ENCODE measurements at regions not wholly inside any gene's neighbourhood (a gene's known extent, or its start where the extent isn't known, plus 50 kb on each side); places are given as distances from the start of the nearest gene placed in this dataset.

- Histone ChIP-seq H3K36me3 (ENCODE audit: control insufficient read depth in 2 of 2, insufficient read depth in 2 of 2, low read length in 1 of 2) (no peaks in the 10 kb centered on the region), H3K9me3 (ENCODE audit: control insufficient read depth in 2 of 2, insufficient read depth in 1 of 2, low read length in 1 of 2) (no peaks in the 10 kb centered on the region), H3K27me3 (ENCODE audit: control insufficient read depth in 2 of 2, insufficient read depth in 1 of 2, low read length in 1 of 2) (no peaks in the 10 kb centered on the region), H3K4me1 (ENCODE audit: control insufficient read depth in 2 of 2, insufficient read depth in 2 of 2, low read length in 2 of 2) (no peaks in the 10 kb centered on the region), H3K4me3 (ENCODE audit: low read length in 2 of 2) (no peak overlapping the region), H3K27ac (ENCODE audit: low read depth in 1 of 2, low read length in 1 of 2) (no peak overlapping the region)
- DNase-seq (ENCODE audit: low read depth in 6 of 9, low spot score in 9 of 9): no peak
Measured at GRCh38 chr9:14014744-14015143, 299.2 kb downstream of the NFIB start.

- no peak overlapping the region for H3K4me3 ChIP-seq (ENCODE audit: low read length in 2 of 2)
- H3K27ac ChIP-seq (ENCODE audit: low read depth in 1 of 2, low read length in 1 of 2): no peak overlapping the region
- no peaks in the 10 kb centered on the region for H3K27me3 ChIP-seq (ENCODE audit: control insufficient read depth in 2 of 2, insufficient read depth in 1 of 2, low read length in 1 of 2)
- no peaks in the 10 kb centered on the region for H3K9me3 ChIP-seq (ENCODE audit: control insufficient read depth in 2 of 2, insufficient read depth in 1 of 2, low read length in 1 of 2)
- H3K4me1 ChIP-seq (ENCODE audit: control insufficient read depth in 2 of 2, insufficient read depth in 2 of 2, low read length in 2 of 2): no peaks in the 10 kb centered on the region
- H3K36me3 ChIP-seq (ENCODE audit: control insufficient read depth in 2 of 2, insufficient read depth in 2 of 2, low read length in 1 of 2): no peaks in the 10 kb centered on the region
- DNase-seq (ENCODE audit: low read depth in 6 of 9, low spot score in 9 of 9): no peak
Measured at GRCh38 chr9:14014218-14014617, 299.7 kb downstream of the NFIB start.

GRCh38 chr9:14011799-14012560 lies 302.0 kb downstream of the NFIB start:
- DNase-seq (ENCODE audit: low read depth in 6 of 9, low spot score in 9 of 9): no peak
- Histone ChIP-seq H3K27me3 (ENCODE audit: control insufficient read depth in 2 of 2, insufficient read depth in 1 of 2, low read length in 1 of 2) (no peaks in the 10 kb centered on the region), H3K4me1 (ENCODE audit: control insufficient read depth in 2 of 2, insufficient read depth in 2 of 2, low read length in 2 of 2) (no peaks in the 10 kb centered on the region), H3K9me3 (ENCODE audit: control insufficient read depth in 2 of 2, insufficient read depth in 1 of 2, low read length in 1 of 2) (no peaks in the 10 kb centered on the region), H3K36me3 (ENCODE audit: control insufficient read depth in 2 of 2, insufficient read depth in 2 of 2, low read length in 1 of 2) (no peaks in the 10 kb centered on the region), H3K27ac (ENCODE audit: low read depth in 1 of 2, low read length in 1 of 2) (no peak overlapping the region), H3K4me3 (ENCODE audit: low read length in 2 of 2) (no peak overlapping the region)
- 85% methylated on average over 3 of the region's 3 CpGs for WGBS

GRCh38 chr9:14007190-14007769 lies 306.7 kb downstream of the NFIB start:
- H3K9me3 ChIP-seq (ENCODE audit: control insufficient read depth in 2 of 2, insufficient read depth in 1 of 2, low read length in 1 of 2): no peaks in the 10 kb centered on the region
- no peak for DNase-seq (ENCODE audit: low read depth in 6 of 9, low spot score in 9 of 9)
- 85% methylated on average over 19 of the region's 19 CpGs for WGBS

GRCh38 chr9:14006386-14007187 lies 307.4 kb downstream of the NFIB start:
- 82% methylated on average over 10 of the region's 10 CpGs for WGBS
- no peak overlapping the region for H3K4me3 ChIP-seq (ENCODE audit: low read length in 2 of 2)
- no peaks in the 10 kb centered on the region for H3K4me1 ChIP-seq (ENCODE audit: control insufficient read depth in 2 of 2, insufficient read depth in 2 of 2, low read length in 2 of 2)
- no peaks in the 10 kb centered on the region for H3K36me3 ChIP-seq (ENCODE audit: control insufficient read depth in 2 of 2, insufficient read depth in 2 of 2, low read length in 1 of 2)
- H3K27me3 ChIP-seq (ENCODE audit: control insufficient read depth in 2 of 2, insufficient read depth in 1 of 2, low read length in 1 of 2): no peaks in the 10 kb centered on the region
- no peak overlapping the region for H3K27ac ChIP-seq (ENCODE audit: low read depth in 1 of 2, low read length in 1 of 2)
- DNase-seq (ENCODE audit: low read depth in 6 of 9, low spot score in 9 of 9): no peak
- no peaks in the 10 kb centered on the region for H3K9me3 ChIP-seq (ENCODE audit: control insufficient read depth in 2 of 2, insufficient read depth in 1 of 2, low read length in 1 of 2)

More at GRCh38 chr9:14007190-14007769, 306.7 kb downstream of the NFIB start:
- Histone ChIP-seq H3K4me1 (ENCODE audit: control insufficient read depth in 2 of 2, insufficient read depth in 2 of 2, low read length in 2 of 2) (no peaks in the 10 kb centered on the region), H3K4me3 (ENCODE audit: low read length in 2 of 2) (no peak overlapping the region), H3K27me3 (ENCODE audit: control insufficient read depth in 2 of 2, insufficient read depth in 1 of 2, low read length in 1 of 2) (no peaks in the 10 kb centered on the region), H3K36me3 (ENCODE audit: control insufficient read depth in 2 of 2, insufficient read depth in 2 of 2, low read length in 1 of 2) (no peaks in the 10 kb centered on the region), H3K27ac (ENCODE audit: low read depth in 1 of 2, low read length in 1 of 2) (no peak overlapping the region)

GRCh38 chr9:14004110-14004509 lies 309.8 kb downstream of the NFIB start:
- 95% methylated on average over 1 of the region's 1 CpG for WGBS

GRCh38 chr9:13994240-13994639 lies 319.7 kb downstream of the NFIB start:
- WGBS: 93% methylated on average over 3 of the region's 3 CpGs
- H3K4me3 ChIP-seq (ENCODE audit: low read length in 2 of 2): no peak overlapping the region
- H3K27me3 ChIP-seq (ENCODE audit: control insufficient read depth in 2 of 2, insufficient read depth in 1 of 2, low read length in 1 of 2): no peaks in the 10 kb centered on the region
- H3K4me1 ChIP-seq (ENCODE audit: control insufficient read depth in 2 of 2, insufficient read depth in 2 of 2, low read length in 2 of 2): no peaks in the 10 kb centered on the region
- no peak for DNase-seq (ENCODE audit: low read depth in 6 of 9, low spot score in 9 of 9)
- H3K9me3 ChIP-seq (ENCODE audit: control insufficient read depth in 2 of 2, insufficient read depth in 1 of 2, low read length in 1 of 2): no peaks in the 10 kb centered on the region
- no peaks in the 10 kb centered on the region for H3K36me3 ChIP-seq (ENCODE audit: control insufficient read depth in 2 of 2, insufficient read depth in 2 of 2, low read length in 1 of 2)
- no peak overlapping the region for H3K27ac ChIP-seq (ENCODE audit: low read depth in 1 of 2, low read length in 1 of 2)

More at GRCh38 chr9:14004110-14004509, 309.8 kb downstream of the NFIB start:
- H3K27me3 ChIP-seq (ENCODE audit: control insufficient read depth in 2 of 2, insufficient read depth in 1 of 2, low read length in 1 of 2): no peaks in the 10 kb centered on the region
- DNase-seq (ENCODE audit: low read depth in 6 of 9, low spot score in 9 of 9): no peak
- no peak overlapping the region for H3K27ac ChIP-seq (ENCODE audit: low read depth in 1 of 2, low read length in 1 of 2)
- no peaks in the 10 kb centered on the region for H3K4me1 ChIP-seq (ENCODE audit: control insufficient read depth in 2 of 2, insufficient read depth in 2 of 2, low read length in 2 of 2)
- H3K4me3 ChIP-seq (ENCODE audit: low read length in 2 of 2): no peak overlapping the region
- no peaks in the 10 kb centered on the region for H3K36me3 ChIP-seq (ENCODE audit: control insufficient read depth in 2 of 2, insufficient read depth in 2 of 2, low read length in 1 of 2)
- no peaks in the 10 kb centered on the region for H3K9me3 ChIP-seq (ENCODE audit: control insufficient read depth in 2 of 2, insufficient read depth in 1 of 2, low read length in 1 of 2)

GRCh38 chr9:13993632-13994185 lies 320.2 kb downstream of the NFIB start:
- peak in 1 of 9 donors; percentile 15 for DNase-seq (ENCODE audit: low read depth in 6 of 9, low spot score in 9 of 9)
- Histone ChIP-seq H3K27me3 (ENCODE audit: control insufficient read depth in 2 of 2, insufficient read depth in 1 of 2, low read length in 1 of 2) (no peaks in the 10 kb centered on the region), H3K4me3 (ENCODE audit: low read length in 2 of 2) (no peak overlapping the region), H3K4me1 (ENCODE audit: control insufficient read depth in 2 of 2, insufficient read depth in 2 of 2, low read length in 2 of 2) (no peaks in the 10 kb centered on the region), H3K9me3 (ENCODE audit: control insufficient read depth in 2 of 2, insufficient read depth in 1 of 2, low read length in 1 of 2) (no peaks in the 10 kb centered on the region), H3K27ac (ENCODE audit: low read depth in 1 of 2, low read length in 1 of 2) (no peak overlapping the region), H3K36me3 (ENCODE audit: control insufficient read depth in 2 of 2, insufficient read depth in 2 of 2, low read length in 1 of 2) (no peaks in the 10 kb centered on the region)
- WGBS: 84% methylated on average over 7 of the region's 7 CpGs
